ENCODE measurements at regions not wholly inside any gene's neighbourhood (a gene's known extent, or its start where the extent isn't known, plus 50 kb on each side); places are given as distances from the start of the nearest gene placed in this dataset.
A peak's percentile ranks its signal among the peaks of the same experiment; 100 is the strongest.
"Not testable (repeated sequence)": the region's sequence is repeated elsewhere in the genome, so short reads cannot be mapped to it uniquely, and the experiment has no call there.

GRCh38 chr9:90167914-90168313, 474.7 kb downstream of the DIRAS2 start:
- POLR2A ChIA-PET: no interaction called here

DNA sequence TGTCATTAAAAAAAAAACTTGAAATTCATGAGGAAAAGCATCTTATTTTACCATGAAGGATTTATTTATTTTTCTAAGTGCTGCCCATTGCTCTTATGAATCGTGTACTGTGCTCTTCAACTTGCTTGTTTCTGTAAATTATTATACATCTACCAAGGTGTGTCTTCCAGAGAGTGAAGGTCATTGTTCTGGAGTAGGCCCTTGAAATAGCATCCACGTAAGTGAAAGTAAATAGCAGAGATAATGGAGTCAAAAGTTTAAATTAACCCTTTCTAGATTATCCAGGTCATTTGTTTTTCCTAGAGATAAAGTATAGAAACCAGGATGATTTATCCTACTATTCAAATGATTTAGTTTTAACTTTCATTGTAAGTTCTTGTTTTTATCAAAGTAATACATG, 473.1 kb downstream of the DIRAS2 start:
- Mint-ChIP-seq H3K36me3 (ENCODE audit: low read depth) (no peaks in the 10 kb centered on the region), H3K27me3 (peaks cover 4% of the 10 kb centered on the region), H3K4me3 (no peak overlapping the region), H3K9me3 (peaks cover 3% of the 10 kb centered on the region), H3K4me1 (no peaks in the 10 kb centered on the region), H3K27ac (no peak overlapping the region)
- DNase-seq: no peak
- ChIA-PET POLR2A (interaction anchor here (0.7 kb wide), 1 partner anchor 1834 kb away, joined by 3 read pairs; no protein-coding TSS in a partner anchor), CTCF (no interaction called here)

More at GRCh38 chr9:90167914-90168313, 474.7 kb downstream of the DIRAS2 start:
- H3K9me3 Mint-ChIP-seq: peaks cover 3% of the 10 kb centered on the region
- no peak overlapping the region for H3K27ac Mint-ChIP-seq
- no peak for DNase-seq
- H3K36me3 Mint-ChIP-seq (ENCODE audit: low read depth): no peaks in the 10 kb centered on the region
- H3K4me3 Mint-ChIP-seq: no peak overlapping the region
- no peaks in the 10 kb centered on the region for H3K4me1 Mint-ChIP-seq
- CTCF ChIA-PET: no interaction called here
- H3K27me3 Mint-ChIP-seq: peaks cover 3% of the 10 kb centered on the region

DNA sequence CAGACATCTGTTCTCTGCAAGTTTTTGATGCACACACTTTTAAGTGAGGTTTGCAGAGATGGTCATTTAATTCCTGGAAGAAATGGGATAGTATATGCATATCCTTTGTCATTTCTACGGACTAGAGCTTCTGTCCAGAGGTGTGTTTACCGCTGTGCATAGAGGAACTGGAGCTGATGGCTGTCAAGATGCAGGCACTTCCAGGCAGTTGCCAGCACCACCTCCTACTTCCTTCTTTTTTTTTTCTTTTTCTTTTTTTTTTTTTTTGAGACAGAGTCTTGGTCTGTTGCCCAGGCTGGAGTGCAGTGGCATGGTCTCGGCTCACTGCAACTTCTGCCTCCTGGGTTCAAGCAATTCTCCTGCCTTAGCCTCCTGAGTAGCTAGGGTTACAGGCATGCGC, 468.7 kb downstream of the DIRAS2 start:
- H3K4me1 Mint-ChIP-seq; CTCF ChIA-PET; H3K27me3 Mint-ChIP-seq; H3K36me3 Mint-ChIP-seq (ENCODE audit: low read depth); POLR2A ChIA-PET; H3K27ac Mint-ChIP-seq; DNase-seq; H3K4me3 Mint-ChIP-seq; H3K9me3 Mint-ChIP-seq: not testable (repeated sequence)

GRCh38 chr9:90174346-90174745, 468.3 kb downstream of the DIRAS2 start:
- DNase-seq; H3K9me3 Mint-ChIP-seq; H3K36me3 Mint-ChIP-seq (ENCODE audit: low read depth); CTCF ChIA-PET; H3K4me1 Mint-ChIP-seq; H3K4me3 Mint-ChIP-seq; H3K27me3 Mint-ChIP-seq; H3K27ac Mint-ChIP-seq; POLR2A ChIA-PET: not testable (repeated sequence)

DNA sequence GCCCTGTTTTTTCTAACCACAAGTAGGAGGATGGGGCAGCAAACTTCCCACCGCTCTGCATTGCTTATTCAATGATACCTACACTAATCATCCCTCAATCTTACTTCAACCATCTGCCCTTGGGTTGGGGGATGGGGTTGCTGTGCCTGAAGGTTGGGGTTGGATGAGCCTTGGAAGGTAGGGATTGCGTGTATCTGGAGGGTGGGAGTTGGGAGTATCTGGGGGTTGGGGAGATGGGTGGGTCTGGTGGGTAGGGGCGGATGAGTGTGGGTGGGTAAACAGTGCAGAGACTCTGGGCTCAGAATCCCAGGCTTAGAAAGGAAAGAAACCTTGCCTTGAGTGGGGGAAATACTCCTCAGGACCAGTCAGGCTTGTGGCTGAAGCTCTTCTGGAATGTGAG, 467.4 kb downstream of the DIRAS2 start:
- CTCF ChIA-PET: interaction anchor here (0.7 kb wide), 1 partner anchor 1355 kb away, joined by 3 read pairs; no protein-coding TSS in a partner anchor
- no peaks in the 10 kb centered on the region for H3K36me3 Mint-ChIP-seq (ENCODE audit: low read depth)
- H3K27me3 Mint-ChIP-seq: peaks cover 3% of the 10 kb centered on the region
- no peak overlapping the region for H3K27ac Mint-ChIP-seq
- H3K4me3 Mint-ChIP-seq: no peak overlapping the region
- no peaks in the 10 kb centered on the region for H3K4me1 Mint-ChIP-seq
- H3K9me3 Mint-ChIP-seq: peaks cover 3% of the 10 kb centered on the region
- no peak for DNase-seq
- POLR2A ChIA-PET: no interaction called here

- H3K27ac Mint-ChIP-seq: no peak overlapping the region
- POLR2A ChIA-PET: interaction anchor here (0.6 kb wide), 1 partner anchor 110 kb away, joined by 3 read pairs; no protein-coding TSS in a partner anchor
- no peaks in the 10 kb centered on the region for H3K36me3 Mint-ChIP-seq (ENCODE audit: low read depth)
- CTCF ChIA-PET: no interaction called here
- no peak for DNase-seq
- H3K4me1 Mint-ChIP-seq: no peaks in the 10 kb centered on the region
- peaks cover 3% of the 10 kb centered on the region for H3K27me3 Mint-ChIP-seq
- peaks cover under 1% of the 10 kb centered on the region for H3K9me3 Mint-ChIP-seq
- no peak overlapping the region for H3K4me3 Mint-ChIP-seq
Measured at GRCh38 chr9:90175865-90176264, 466.8 kb downstream of the DIRAS2 start.

GRCh38 chr9:90176901-90177300, 465.7 kb downstream of the DIRAS2 start:
- CTCF ChIA-PET: interaction anchor here (1.1 kb wide), 1 partner anchor 15 kb away, joined by 3 read pairs; no protein-coding TSS in a partner anchor

DNA sequence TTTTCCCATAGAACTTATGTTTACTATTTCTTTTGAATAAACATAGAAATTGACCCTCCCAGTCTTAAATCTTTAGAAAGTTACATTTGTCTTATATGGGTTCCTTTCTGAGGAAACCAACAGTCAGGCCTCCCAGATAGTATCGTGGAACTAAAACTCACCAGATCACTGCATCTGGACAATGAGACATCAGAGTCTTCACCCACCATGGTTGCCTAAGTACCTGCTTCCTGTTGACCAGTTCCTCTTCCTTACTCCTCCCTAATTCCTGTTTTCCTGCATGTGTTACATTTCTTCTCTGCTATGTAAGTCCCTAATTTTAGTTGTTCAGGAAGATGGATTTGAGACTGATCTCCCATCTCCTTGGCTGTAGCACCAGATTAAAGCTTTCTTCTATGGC, 462.2 kb downstream of the DIRAS2 start:
- Mint-ChIP-seq H3K9me3 (no peaks in the 10 kb centered on the region), H3K27ac (no peak overlapping the region), H3K36me3 (ENCODE audit: low read depth) (no peaks in the 10 kb centered on the region), H3K4me1 (no peaks in the 10 kb centered on the region), H3K27me3 (no peaks in the 10 kb centered on the region), H3K4me3 (no peak overlapping the region)
- POLR2A ChIA-PET: no interaction called here
- CTCF ChIA-PET: no interaction called here
- no peak for DNase-seq

More at GRCh38 chr9:90176901-90177300, 465.7 kb downstream of the DIRAS2 start:
- no peaks in the 10 kb centered on the region for H3K9me3 Mint-ChIP-seq
- no peak for DNase-seq
- no peaks in the 10 kb centered on the region for H3K4me1 Mint-ChIP-seq
- H3K36me3 Mint-ChIP-seq (ENCODE audit: low read depth): no peaks in the 10 kb centered on the region
- H3K27ac Mint-ChIP-seq: no peak overlapping the region
- no peak overlapping the region for H3K4me3 Mint-ChIP-seq
- POLR2A ChIA-PET: no interaction called here
- H3K27me3 Mint-ChIP-seq: peaks cover 3% of the 10 kb centered on the region

- no peak for DNase-seq
- ChIA-PET POLR2A (no interaction called here), CTCF (no interaction called here)
- Mint-ChIP-seq H3K27me3 (peaks cover 17% of the 10 kb centered on the region), H3K9me3 (peaks cover 17% of the 10 kb centered on the region), H3K36me3 (ENCODE audit: low read depth) (peaks cover 6% of the 10 kb centered on the region), H3K27ac (no peak overlapping the region), H3K4me1 (peaks cover 39% of the 10 kb centered on the region), H3K4me3 (no peak overlapping the region)
Measured at GRCh38 chr9:90188656-90189055, 454.0 kb downstream of the DIRAS2 start.

GRCh38 chr9:90189306-90189705, 453.3 kb downstream of the DIRAS2 start:
- H3K9me3 Mint-ChIP-seq: peaks cover 20% of the 10 kb centered on the region
- CTCF ChIA-PET: no interaction called here
- peaks cover 6% of the 10 kb centered on the region for H3K36me3 Mint-ChIP-seq (ENCODE audit: low read depth)
- H3K27me3 Mint-ChIP-seq: peaks cover 17% of the 10 kb centered on the region
- no peak overlapping the region for H3K27ac Mint-ChIP-seq
- no peak overlapping the region for H3K4me3 Mint-ChIP-seq
- POLR2A ChIA-PET: no interaction called here
- no peak for DNase-seq
- peaks cover 39% of the 10 kb centered on the region for H3K4me1 Mint-ChIP-seq

- H3K4me3 Mint-ChIP-seq, POLR2A ChIA-PET: not testable (repeated sequence)
- DNase-seq: peak; percentile 74
Measured at GRCh38 chr9:90192465-90192864, 450.2 kb downstream of the DIRAS2 start.

GRCh38 chr9:90198956-90199355, 443.7 kb downstream of the DIRAS2 start:
- H3K4me3 Mint-ChIP-seq: no peak overlapping the region
- CTCF ChIA-PET: no interaction called here
- H3K4me1 Mint-ChIP-seq: no peaks in the 10 kb centered on the region
- H3K27me3 Mint-ChIP-seq: peaks cover 8% of the 10 kb centered on the region
- POLR2A ChIA-PET: no interaction called here
- no peaks in the 10 kb centered on the region for H3K36me3 Mint-ChIP-seq (ENCODE audit: low read depth)
- no peak for DNase-seq
- no peak overlapping the region for H3K27ac Mint-ChIP-seq
- H3K9me3 Mint-ChIP-seq: peaks cover 8% of the 10 kb centered on the region

More at GRCh38 chr9:90192465-90192864, 450.2 kb downstream of the DIRAS2 start:
- H3K27me3 Mint-ChIP-seq; H3K36me3 Mint-ChIP-seq (ENCODE audit: low read depth): not testable (repeated sequence)
- peaks cover 20% of the 10 kb centered on the region for H3K9me3 Mint-ChIP-seq
- peak overlapping the region; percentile 84 for H3K27ac Mint-ChIP-seq
- CTCF ChIA-PET: interaction anchor here (1.3 kb wide), 1 partner anchor 15 kb away, joined by 3 read pairs; no protein-coding TSS in a partner anchor
- H3K4me1 Mint-ChIP-seq: peaks cover 39% of the 10 kb centered on the region

DNA sequence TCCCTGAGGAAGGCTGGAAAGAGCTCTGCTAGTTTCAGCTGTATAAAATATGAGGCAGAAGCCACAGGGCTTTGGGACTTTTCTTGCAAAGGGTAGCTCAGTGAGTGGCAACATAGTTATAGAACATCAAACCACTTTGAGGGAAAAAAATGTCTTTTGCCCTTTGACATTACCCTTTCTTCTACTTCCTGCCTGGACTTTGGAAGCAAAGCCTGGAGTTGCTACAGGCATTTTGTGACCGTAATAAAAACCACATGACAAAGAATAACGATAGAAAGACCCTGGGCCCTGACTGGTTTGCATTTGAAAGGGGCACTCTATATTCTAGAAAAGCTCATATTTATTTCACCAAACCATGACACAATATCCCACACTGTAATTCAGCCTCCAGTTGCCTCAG, 440.9 kb downstream of the DIRAS2 start:
- no peak overlapping the region for H3K4me3 Mint-ChIP-seq
- H3K27ac Mint-ChIP-seq: no peak overlapping the region
- ChIA-PET POLR2A (no interaction called here), CTCF (interaction anchor here (0.6 kb wide), 1 partner anchor 678 kb away, joined by 3 read pairs; no protein-coding TSS in a partner anchor)
- DNase-seq: no peak
- no peaks in the 10 kb centered on the region for H3K36me3 Mint-ChIP-seq (ENCODE audit: low read depth)
- H3K27me3 Mint-ChIP-seq: peaks cover 8% of the 10 kb centered on the region
- peaks cover 4% of the 10 kb centered on the region for H3K9me3 Mint-ChIP-seq
- no peaks in the 10 kb centered on the region for H3K4me1 Mint-ChIP-seq

DNA sequence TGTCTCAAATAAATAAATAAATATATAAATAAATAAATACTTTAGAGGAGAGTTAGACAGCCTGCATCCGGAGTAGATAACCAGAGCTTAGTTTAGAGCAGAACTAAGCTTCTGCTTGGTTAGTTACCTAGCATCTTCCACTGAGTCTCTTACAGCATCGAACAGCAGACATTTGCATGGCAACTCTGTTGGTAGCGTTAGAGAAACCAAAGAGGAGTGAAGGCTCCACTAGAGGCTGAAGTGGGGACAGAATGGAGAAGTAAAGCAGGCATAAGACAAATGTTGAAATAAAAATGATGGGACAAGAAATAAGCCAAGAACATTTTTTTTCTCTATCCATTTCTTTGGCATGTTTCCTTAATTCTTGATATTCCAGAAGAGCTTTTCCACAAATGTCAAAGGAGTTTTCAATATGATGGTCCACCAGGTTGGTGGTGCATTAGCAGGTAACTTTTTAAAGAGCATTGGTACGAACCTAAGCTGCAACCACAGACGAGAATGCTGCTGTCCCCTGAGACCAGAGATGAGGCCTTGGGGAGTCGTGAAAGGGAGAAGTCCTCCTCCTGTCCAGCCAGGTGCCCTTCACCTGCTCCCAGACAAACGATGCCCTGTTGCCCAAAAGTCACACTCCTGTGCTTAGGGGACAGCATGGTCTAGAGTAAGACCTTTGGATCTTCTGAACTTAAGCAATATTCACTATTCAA, 438.3 kb downstream of the DIRAS2 start:
- POLR2A ChIA-PET: no interaction called here
- Mint-ChIP-seq H3K4me1 (no peaks in the 10 kb centered on the region), H3K4me3 (no peak overlapping the region), H3K36me3 (ENCODE audit: low read depth) (no peaks in the 10 kb centered on the region), H3K27ac (no peak overlapping the region), H3K27me3 (peaks cover 8% of the 10 kb centered on the region), H3K9me3 (no peaks in the 10 kb centered on the region)
- no peak for DNase-seq
- CTCF ChIA-PET: interaction anchor here (0.9 kb wide), 1 partner anchor 1307 kb away, joined by 3 read pairs; no protein-coding TSS in a partner anchor

Measured in activated CD4-positive, alpha-beta T cell treated with anti-CD3 and anti-CD28 coated beads, Interleukin-2, amount 10 ng/mL, durations not matched to agents 7 days and 5 days (primary cell).